Ovary (tissue), 3 donors: ENCODE measurements at regions not wholly inside any gene's neighbourhood (a gene's known extent, or its start where the extent isn't known, plus 50 kb on each side); places are given as distances from the start of the nearest gene placed in this dataset.

Experiments used
- EP300 ChIP-seq: sonication (generic); formaldehyde crosslinking; IDR thresholded peaks from one replicate; pipeline ENCODE4 v1.6.1; 2017; ENCODE audit warnings: antibody characterized with exemption
- POLR2A ChIP-seq: fragments of 450-650 bp; IDR thresholded peaks from one replicate; pipeline ENCODE4 v1.6.1; 2017; ENCODE audit warnings: antibody characterized with exemption, mild to moderate bottlenecking, moderate library complexity
- TF ChIP-seq, protein P1 (sequence below), 3 donors: fragments of 450-650 bp in 2 of 3; fragments of 200-600 bp in 1 of 3; IDR thresholded peaks; one replicate each; pipeline versions ENCODE4 v1.5.1 to v1.8.0; 2016 to 2022; ENCODE audit warnings: antibody characterized with exemption in 3 of 3, mild to moderate bottlenecking in 1 of 3
- donor health status: DM: no; HTN: no; CAD: no.

DNA sequence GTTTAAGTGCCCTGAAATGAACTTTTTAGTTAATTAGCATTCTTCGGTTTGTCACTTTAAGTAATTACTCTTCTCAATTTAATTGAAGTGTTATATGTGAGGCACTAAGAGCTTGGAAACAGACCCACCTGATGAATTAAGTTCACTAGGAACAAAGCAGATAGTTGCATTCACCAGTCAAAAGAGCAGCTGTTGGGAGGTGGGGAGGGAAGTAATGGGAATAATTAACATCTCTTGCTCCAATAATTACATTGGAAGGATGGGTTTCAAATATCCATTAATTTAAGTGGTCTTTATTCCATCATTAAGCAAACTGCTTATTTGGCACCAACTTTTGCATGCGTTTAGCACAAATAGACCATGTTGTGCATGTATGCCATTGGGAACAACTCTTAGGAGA lies 667.2 kb downstream of the GALC start:
- TF ChIP-seq, protein P1, sequence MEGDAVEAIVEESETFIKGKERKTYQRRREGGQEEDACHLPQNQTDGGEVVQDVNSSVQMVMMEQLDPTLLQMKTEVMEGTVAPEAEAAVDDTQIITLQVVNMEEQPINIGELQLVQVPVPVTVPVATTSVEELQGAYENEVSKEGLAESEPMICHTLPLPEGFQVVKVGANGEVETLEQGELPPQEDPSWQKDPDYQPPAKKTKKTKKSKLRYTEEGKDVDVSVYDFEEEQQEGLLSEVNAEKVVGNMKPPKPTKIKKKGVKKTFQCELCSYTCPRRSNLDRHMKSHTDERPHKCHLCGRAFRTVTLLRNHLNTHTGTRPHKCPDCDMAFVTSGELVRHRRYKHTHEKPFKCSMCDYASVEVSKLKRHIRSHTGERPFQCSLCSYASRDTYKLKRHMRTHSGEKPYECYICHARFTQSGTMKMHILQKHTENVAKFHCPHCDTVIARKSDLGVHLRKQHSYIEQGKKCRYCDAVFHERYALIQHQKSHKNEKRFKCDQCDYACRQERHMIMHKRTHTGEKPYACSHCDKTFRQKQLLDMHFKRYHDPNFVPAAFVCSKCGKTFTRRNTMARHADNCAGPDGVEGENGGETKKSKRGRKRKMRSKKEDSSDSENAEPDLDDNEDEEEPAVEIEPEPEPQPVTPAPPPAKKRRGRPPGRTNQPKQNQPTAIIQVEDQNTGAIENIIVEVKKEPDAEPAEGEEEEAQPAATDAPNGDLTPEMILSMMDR (IDR thresholded peaks at IDR 0.05): no peak
- no peak for TF ChIP-seq EP300
- TF ChIP-seq POLR2A: no peak
